ENCODE measurements at regions not wholly inside any gene's neighbourhood (a gene's known extent, or its start where the extent isn't known, plus 50 kb on each side); places are given as distances from the start of the nearest gene placed in this dataset.

DNA sequence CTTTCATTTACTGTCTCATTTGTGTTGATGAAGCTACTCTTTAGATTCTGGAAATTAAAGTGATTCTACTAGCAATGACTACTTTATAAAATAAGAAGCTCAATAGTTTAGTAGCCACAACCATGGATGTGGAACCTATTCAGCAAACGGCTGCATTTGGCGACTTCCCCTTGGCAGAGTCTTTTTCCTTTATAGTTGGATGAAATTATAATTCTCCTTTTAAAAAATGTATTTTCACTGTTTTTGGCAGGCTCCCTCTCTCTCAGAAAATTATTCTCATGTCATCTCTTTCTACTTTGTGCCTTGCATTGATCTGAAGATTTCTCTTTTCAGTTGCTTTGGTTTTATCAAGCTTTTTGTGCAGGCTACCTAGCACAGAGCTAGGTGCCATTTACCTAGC is 50.6 kb upstream of the KCNN2 start:
- Mint-ChIP-seq H3K27me3 (peaks cover 3% of the 10 kb centered on the region), H3K4me3 (no peak overlapping the region), H3K36me3 (no peaks in the 10 kb centered on the region), H3K27ac (no peak overlapping the region), H3K4me1 (ENCODE audit: unreplicated experiment) (peaks cover 4% of the 10 kb centered on the region), H3K9me3 (no peaks in the 10 kb centered on the region)
- DNase-seq (ENCODE audit: extremely low spot score, unreplicated experiment): no peak
- TF ChIP-seq, protein P1, sequence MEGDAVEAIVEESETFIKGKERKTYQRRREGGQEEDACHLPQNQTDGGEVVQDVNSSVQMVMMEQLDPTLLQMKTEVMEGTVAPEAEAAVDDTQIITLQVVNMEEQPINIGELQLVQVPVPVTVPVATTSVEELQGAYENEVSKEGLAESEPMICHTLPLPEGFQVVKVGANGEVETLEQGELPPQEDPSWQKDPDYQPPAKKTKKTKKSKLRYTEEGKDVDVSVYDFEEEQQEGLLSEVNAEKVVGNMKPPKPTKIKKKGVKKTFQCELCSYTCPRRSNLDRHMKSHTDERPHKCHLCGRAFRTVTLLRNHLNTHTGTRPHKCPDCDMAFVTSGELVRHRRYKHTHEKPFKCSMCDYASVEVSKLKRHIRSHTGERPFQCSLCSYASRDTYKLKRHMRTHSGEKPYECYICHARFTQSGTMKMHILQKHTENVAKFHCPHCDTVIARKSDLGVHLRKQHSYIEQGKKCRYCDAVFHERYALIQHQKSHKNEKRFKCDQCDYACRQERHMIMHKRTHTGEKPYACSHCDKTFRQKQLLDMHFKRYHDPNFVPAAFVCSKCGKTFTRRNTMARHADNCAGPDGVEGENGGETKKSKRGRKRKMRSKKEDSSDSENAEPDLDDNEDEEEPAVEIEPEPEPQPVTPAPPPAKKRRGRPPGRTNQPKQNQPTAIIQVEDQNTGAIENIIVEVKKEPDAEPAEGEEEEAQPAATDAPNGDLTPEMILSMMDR (conservative IDR thresholded peaks at IDR 0.05): no peak

DNA sequence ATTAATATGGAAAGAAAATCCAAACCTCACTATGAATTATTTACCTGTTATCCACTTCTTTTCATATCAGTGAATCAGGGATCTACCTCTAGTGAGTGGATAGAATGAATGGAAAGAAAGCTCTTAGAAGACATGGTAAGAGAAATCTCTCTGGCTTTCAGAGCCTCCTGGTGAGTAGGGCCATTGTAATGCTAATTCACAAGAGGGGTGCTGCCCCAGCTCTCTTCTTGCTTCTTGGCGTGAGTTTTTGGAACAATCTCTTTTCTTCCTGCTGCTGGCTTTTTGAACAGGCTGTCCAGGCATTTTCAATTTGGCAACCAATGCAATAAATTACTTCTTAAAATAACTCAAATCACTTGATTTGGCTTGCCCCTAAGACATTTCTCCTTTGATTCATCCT is 49.9 kb upstream of the KCNN2 start:
- Mint-ChIP-seq H3K9me3 (no peaks in the 10 kb centered on the region), H3K27ac (no peak overlapping the region), H3K4me1 (ENCODE audit: unreplicated experiment) (peaks cover 8% of the 10 kb centered on the region), H3K36me3 (no peaks in the 10 kb centered on the region), H3K4me3 (no peak overlapping the region), H3K27me3 (peaks cover 3% of the 10 kb centered on the region)
- no peak for DNase-seq (ENCODE audit: extremely low spot score, unreplicated experiment)
- TF ChIP-seq, protein P1 (conservative IDR thresholded peaks at IDR 0.05): no peak
